Endothelial cell of umbilical vein (primary cell): ENCODE measurements at regions not wholly inside any gene's neighbourhood (a gene's known extent, or its start where the extent isn't known, plus 50 kb on each side); places are given as distances from the start of the nearest gene placed in this dataset.

ENCODE experiments used
- POLR2AphosphoS5 ChIP-seq: IDR thresholded peaks from 2 replicates; pipeline ENCODE4 v1.6.1; 2012; ENCODE audit warnings: low read depth, mild to moderate bottlenecking, control low read depth, low read length, moderate library complexity; ENCODE audit not compliant: insufficient read depth
- TF ChIP-seq, protein P1 (sequence below), 2 donors: IDR thresholded peaks; 1 replicate in 1 of 2; 2 replicates in 1 of 2; pipeline ENCODE4 v1.5.1; 2011; ENCODE audit warnings: low read length in 2 of 2, mild to moderate bottlenecking in 2 of 2, moderate library complexity in 2 of 2, control low read depth in 1 of 2, inconsistent platforms in 1 of 2, low read depth in 1 of 2; ENCODE audit not compliant: insufficient read depth in 1 of 2; ENCODE audit errors: extremely low read depth in 1 of 2

GRCh38 chr1:99461499-99461898, 184.4 kb upstream of the PALMD start:
- TF ChIP-seq POLR2AphosphoS5, result no peak
- TF ChIP-seq, protein P1, sequence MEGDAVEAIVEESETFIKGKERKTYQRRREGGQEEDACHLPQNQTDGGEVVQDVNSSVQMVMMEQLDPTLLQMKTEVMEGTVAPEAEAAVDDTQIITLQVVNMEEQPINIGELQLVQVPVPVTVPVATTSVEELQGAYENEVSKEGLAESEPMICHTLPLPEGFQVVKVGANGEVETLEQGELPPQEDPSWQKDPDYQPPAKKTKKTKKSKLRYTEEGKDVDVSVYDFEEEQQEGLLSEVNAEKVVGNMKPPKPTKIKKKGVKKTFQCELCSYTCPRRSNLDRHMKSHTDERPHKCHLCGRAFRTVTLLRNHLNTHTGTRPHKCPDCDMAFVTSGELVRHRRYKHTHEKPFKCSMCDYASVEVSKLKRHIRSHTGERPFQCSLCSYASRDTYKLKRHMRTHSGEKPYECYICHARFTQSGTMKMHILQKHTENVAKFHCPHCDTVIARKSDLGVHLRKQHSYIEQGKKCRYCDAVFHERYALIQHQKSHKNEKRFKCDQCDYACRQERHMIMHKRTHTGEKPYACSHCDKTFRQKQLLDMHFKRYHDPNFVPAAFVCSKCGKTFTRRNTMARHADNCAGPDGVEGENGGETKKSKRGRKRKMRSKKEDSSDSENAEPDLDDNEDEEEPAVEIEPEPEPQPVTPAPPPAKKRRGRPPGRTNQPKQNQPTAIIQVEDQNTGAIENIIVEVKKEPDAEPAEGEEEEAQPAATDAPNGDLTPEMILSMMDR (IDR thresholded peaks at IDR 0.05; ENCODE audit: extremely low read depth in 1 of 2, insufficient read depth in 1 of 2, low read depth in 1 of 2, low read length in 2 of 2), result no peak
